NCI-H1092 treated with DMSO at 0.1 percent for 48 hours (cell line): ENCODE measurements at regions not wholly inside any gene's neighbourhood (a gene's known extent, or its start where the extent isn't known, plus 50 kb on each side); places are given as distances from the start of the nearest gene placed in this dataset.

Source experiments
- DNase-seq: peaks from one replicate; lab custom pipeline; 2025; lab: John Stamatoyannopoulos, UW

DNA sequence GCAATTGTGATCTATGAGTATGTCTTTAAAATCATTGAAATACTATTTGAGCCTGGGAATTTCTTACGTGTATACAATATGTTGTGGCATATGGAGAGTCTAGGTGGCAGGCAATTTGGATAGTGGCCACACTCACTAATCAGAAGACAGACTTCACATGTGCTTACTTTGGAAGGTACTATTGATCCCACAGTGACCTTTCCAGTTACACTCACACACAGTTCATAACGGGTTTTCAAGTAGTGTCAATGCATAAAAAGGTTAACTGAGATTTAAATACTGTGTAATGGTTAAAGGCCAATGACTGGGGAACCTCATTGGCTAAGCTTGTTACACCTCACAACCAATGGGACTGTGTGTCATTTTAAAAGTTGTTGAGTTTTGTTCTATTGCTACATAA is 783.2 kb downstream of the RPA4 start:
- DNase-seq: no peak

GRCh38 chrX:97668126-97668525 is 784.4 kb downstream of the RPA4 start:
- no peak for DNase-seq

DNA sequence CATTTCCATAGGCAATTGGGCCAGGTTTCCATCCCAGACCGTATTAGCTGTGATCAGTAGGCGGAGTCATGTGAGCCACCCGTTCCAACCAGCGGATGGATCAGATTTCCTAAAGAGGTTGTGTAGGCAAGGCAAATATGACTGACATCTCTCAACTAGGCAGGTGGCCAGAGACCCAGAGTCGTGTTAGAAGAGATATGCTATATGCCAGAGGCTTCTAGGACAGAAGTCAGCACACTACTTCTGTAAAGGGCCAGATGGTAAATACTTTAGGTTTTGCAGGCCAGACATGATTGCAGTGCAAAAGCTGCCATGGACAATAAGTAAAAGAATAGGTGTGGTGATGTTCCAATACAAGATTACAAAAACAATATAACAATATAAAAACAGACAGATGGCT is 788.4 kb downstream of the RPA4 start:
- peak; percentile 66 for DNase-seq

GRCh38 chrX:97672608-97673007 is 788.9 kb downstream of the RPA4 start:
- DNase-seq: peak; percentile 62

- DNase-seq: no peak
These were observed 789.4 kb downstream of the RPA4 start for GRCh38 chrX:97673135-97673534.

GRCh38 chrX:97682991-97683840 is 799.5 kb downstream of the RPA4 start:
- no peak for DNase-seq

- DNase-seq: peak; percentile 35
These were observed 802.0 kb downstream of the RPA4 start for GRCh38 chrX:97685753-97686152.

- no peak for DNase-seq
These were observed 808.3 kb downstream of the RPA4 start for GRCh38 chrX:97691901-97692455.

DNA sequence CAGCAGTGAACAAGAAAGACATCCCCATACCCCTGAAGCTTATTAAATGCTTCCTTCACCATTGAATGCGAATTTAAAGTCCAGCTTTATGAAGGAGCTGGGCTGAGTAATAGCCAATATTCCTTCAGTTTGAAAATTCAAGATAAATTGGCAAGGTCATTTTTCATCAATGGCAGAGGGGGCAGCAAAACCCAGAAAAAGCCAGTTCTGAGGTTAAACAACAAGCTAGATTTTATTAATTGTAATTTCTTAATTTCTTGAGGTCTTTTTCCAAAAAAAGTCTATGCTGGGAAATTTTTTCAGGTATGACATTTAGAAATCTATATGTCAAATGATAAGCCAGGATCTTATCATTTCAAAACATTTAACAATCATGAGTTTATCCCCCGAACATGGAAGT is 808.9 kb downstream of the RPA4 start:
- DNase-seq: no peak

GRCh38 chrX:97700547-97700946 is 816.8 kb downstream of the RPA4 start:
- DNase-seq: no peak

DNA sequence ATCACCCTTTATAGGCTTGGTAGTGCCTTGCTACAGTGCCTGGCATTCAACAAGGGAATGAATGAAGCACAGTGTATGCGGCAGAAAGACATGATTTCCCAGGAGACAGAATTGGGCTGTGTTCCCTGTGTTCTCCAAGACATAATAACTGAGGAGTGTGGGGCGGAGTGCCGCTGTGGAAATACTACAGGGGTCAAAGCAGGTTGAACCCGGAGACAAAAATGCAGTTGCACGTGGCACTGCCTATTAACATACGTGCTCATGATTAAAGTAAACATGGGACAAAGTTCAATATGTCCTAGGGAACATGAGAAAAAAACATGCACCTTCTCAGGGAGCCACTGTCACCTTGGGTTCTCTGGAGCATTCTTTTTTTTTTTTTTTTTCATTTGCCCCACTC is 820.8 kb downstream of the RPA4 start:
- DNase-seq: no peak

DNA sequence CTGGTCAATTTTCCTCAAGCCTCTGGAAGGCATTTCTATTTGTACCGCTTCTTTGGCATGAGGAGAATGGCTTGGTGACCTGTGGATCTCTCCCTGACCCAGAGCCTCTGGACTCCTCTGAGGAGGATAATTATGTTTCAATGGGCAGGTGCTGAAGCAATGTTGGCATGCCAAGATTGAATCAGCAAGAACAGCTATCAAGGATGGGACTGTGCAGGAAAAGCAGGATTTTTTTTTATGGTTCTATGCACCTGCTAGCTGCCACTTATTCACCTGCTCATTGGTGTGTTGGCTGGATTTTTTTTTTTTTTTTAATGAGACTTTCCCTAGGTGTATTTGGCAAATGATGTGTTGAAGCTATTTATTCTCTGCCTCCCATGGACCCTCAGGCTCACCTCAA is 821.2 kb downstream of the RPA4 start:
- DNase-seq: no peak

DNA sequence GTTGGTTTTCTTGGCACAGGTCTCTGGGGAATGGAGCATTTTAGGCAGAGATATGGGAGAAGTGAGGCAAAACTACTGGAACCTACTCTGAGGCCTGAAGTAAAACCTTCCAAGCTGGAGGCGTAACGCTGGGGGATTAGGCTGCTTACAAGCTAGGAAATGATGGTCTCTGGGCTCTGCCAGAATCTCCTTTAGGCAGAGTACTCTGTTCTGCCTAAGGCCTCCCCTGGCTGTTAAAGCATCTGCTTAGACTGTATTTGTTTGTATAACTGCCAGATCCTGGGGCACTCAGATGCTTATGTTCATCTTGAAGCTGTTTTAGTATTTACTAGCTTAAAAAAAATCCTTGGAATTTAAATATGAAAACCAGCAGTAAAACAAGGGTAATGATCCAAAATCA is 822.2 kb downstream of the RPA4 start:
- no peak for DNase-seq

- DNase-seq: no peak
These were observed 830.4 kb downstream of the RPA4 start for GRCh38 chrX:97714072-97714471.

GRCh38 chrX:97728215-97728614 is 844.5 kb downstream of the RPA4 start:
- DNase-seq: no peak

DNA sequence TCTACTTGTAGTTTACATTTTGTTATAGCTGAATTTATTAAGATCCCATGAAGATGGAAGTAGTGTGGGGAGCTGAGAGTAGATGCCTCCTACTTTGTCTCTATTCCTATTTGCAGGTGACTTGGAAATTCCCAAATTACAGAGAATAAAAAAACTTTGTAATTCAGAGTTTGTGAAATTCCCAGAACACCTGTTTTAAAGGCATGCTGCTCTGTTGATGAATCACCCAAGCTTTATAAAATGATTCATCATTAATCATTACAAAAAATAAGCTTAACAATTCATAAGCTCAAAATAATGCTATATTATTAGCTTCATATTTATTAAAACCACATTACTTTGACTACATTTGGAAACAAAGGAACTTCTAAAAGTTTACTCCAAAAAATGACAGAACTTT is 856.3 kb downstream of the RPA4 start:
- DNase-seq: no peak

DNA sequence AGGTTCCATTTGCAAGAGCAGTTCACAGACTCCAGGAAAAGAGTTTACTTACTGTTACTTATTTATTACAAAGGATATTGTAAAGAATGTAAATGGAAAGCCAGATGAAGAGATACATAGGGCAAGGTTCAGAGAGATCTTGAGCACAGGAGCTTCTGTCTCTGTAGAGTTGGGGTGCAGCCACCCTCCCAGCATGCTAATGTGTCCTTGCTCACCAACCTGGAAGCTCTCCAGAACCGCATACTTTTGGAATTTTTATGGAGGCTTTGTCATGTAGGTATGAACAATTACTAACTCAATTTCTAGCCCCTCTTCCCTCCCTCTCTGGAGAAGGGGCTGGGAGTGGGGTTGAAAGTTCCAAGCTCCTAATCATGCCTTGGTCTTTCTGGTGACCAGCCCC is 857.2 kb downstream of the RPA4 start:
- no peak for DNase-seq

DNA sequence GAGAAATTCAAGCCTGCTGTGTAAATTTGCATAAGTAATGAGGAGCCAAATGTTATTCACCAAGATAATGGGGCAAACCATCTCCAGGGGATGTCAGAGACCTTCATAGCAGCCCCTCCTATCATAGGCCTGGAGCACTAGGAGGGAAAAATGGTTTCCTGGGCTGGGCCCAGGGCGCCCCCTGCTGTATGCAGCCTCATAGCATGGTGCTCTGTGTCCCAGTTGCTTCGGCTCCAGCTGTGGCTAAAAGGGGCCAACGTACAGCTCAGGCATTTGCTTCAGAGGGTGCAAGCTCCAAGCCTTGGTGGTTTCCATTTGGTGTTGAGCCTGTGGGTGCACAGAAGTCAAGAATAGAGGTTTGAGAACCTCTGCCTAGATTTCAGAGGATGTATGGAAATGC is 859.3 kb downstream of the RPA4 start:
- DNase-seq: no peak

DNA sequence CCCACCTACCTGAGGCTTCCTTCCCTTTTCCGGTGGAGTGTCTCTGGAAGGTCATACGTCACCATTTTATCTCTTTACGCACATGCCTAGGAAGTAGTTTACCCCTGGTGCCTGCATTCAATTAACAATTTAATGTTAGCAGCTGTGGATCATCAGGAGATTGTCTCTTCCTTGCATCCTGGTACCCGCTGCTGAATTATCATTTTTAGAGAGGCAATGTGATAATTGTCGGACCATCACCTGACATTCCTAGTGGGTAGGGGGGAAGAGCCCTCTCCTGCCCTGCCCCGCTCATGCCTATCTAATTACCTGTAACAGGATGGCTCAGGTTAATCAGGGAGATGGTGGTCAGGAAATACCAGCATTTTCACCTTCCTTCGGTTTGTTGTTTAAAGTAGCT is 863.6 kb downstream of the RPA4 start:
- no peak for DNase-seq

DNA sequence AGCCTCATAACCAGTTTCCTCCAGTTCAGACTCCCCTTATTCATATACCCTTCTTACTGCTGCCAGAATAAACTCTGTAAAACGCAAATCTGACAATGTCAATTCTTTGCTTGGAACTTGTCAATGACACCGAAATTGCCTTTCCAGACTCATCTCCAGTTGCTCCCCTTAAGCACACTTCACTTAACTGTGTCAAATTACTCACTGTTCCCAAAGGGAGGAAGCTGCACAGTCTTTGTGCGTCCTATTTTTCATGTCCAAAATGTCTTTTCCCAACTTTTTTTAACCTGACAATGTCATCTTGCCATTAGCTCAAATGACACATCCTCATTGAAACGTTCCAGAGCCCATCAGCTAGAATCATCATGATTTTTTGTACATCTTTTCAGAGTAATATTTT is 867.3 kb downstream of the RPA4 start:
- no peak for DNase-seq

GRCh38 chrX:97751735-97752134 is 868.0 kb downstream of the RPA4 start:
- no peak for DNase-seq

GRCh38 chrX:97756879-97757278 is 873.2 kb downstream of the RPA4 start:
- DNase-seq: no peak

DNA sequence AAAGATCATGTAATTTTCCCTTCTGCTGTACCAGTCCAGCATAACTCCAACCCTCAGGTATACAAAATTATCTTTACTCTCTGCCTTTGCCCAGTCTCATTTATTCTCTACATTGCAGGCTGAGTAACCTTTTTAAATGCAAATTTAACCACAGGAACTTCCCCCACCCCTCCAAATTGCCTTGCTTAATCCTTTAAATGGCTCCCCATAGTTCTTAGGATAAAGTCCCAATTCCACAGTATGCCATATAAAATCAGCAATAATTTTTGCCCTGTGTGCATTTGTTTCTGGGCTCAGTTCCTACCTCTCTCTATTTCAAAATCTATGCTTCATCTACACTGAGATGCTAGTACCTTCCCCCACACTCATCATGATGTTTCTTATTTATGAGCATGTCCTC is 879.7 kb downstream of the RPA4 start:
- DNase-seq: no peak

DNA sequence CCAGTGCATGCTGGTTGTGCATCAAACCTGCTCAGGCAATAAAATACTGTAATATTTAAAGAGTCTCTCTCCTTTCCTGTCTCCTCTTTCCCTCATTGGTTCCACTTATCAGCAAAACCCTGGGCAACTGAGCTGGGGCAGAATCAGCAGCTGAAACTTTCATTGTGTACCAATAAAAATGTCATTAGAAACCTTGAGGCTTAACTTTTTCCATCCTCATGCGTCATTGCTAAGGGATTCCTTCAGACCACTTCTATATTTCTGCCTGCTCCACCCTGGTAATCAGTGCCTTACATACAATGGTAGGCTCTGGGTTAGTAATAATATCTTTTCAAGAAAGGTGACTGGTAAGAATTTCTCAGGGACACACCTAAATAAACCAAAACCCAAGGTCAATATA is 880.3 kb downstream of the RPA4 start:
- DNase-seq: no peak
